ENCODE measurements at regions not wholly inside any gene's neighbourhood (a gene's known extent, or its start where the extent isn't known, plus 50 kb on each side); places are given as distances from the start of the nearest gene placed in this dataset.

- TF ChIP-seq YY1 (IDR thresholded peaks at IDR 0.05; ENCODE audit: insufficient read depth, insufficient read length), result no peak
- no peak for TF ChIP-seq ZNF274 (IDR thresholded peaks at IDR 0.05; ENCODE audit: low read depth, low read length)
These were observed 151.8 kb upstream of the MED13 start for GRCh38 chr17:62216847-62217246.
